H1 (cell line): ENCODE measurements at regions not wholly inside any gene's neighbourhood (a gene's known extent, or its start where the extent isn't known, plus 50 kb on each side); places are given as distances from the start of the nearest gene placed in this dataset.

ENCODE experiments used
- CTCF ChIA-PET: fragments of 300-600 bp; sonication (Branson Sonifier 250); formaldehyde crosslinking; loops from one replicate; lab custom pipeline; 2021; ENCODE audit not compliant: partially characterized antibody; lab: Charles Lee
- POLR2A ChIA-PET: fragments of 300-600 bp; sonication (Branson Sonifier 250); formaldehyde crosslinking; loops from one replicate; lab custom pipeline; 2021; ENCODE audit warnings: inconsistent platforms; ENCODE audit not compliant: partially characterized antibody; lab: Charles Lee
- DNase-seq, 2 experiments: peaks; one replicate each; pipeline versions ENCODE4 v3.0.0 to v3.0.0-alpha.2; 2010 to 2022; ENCODE audit warnings: low spot score in 2 of 2, low read depth in 1 of 2, mixed read lengths in 1 of 2
- FAIRE-seq: peaks from 2 replicates; lab custom pipeline; 2011; peaks lifted over from hg19 to GRCh38; lab: Jason Lieb, UNC
- H2AFZ ChIP-seq: 2 replicates; pipeline ENCODE4 v1.8.1; 2012; ENCODE audit warnings: low read length, inconsistent platforms
- H2AK5ac ChIP-seq: 2 replicates; pipeline ENCODE4 v1.6.1; 2013; ENCODE audit warnings: low read depth, low read length
- H2BK120ac ChIP-seq: replicated peaks from 2 replicates; pipeline ENCODE3; 2013; ENCODE audit warnings: low read depth, low read length, inconsistent platforms
- H2BK12ac ChIP-seq: 2 replicates; pipeline ENCODE4 v1.6.1; 2013; ENCODE audit warnings: low read depth, low read length
- H2BK15ac ChIP-seq: 2 replicates; pipeline ENCODE4 v1.6.1; 2013; ENCODE audit warnings: low read length
- H2BK20ac ChIP-seq: 2 replicates; pipeline ENCODE4 v1.6.1; 2013; ENCODE audit warnings: low read length
- H2BK5ac ChIP-seq: 2 replicates; pipeline ENCODE4 v1.6.1; 2013; ENCODE audit warnings: low read depth, low read length
- H3K14ac ChIP-seq: 2 replicates; pipeline ENCODE4 v1.6.1; 2013; ENCODE audit warnings: inconsistent platforms; ENCODE audit not compliant: insufficient read length
- H3K18ac ChIP-seq: 2 replicates; pipeline ENCODE4 v1.6.1; 2013; ENCODE audit warnings: low read length; ENCODE audit errors: extremely low read depth
- H3K23ac ChIP-seq: 2 replicates; pipeline ENCODE4 v1.6.1; 2013; ENCODE audit warnings: inconsistent platforms; ENCODE audit not compliant: insufficient read length
- H3K23me2 ChIP-seq: 2 replicates; pipeline ENCODE4 v1.6.1; 2013; ENCODE audit warnings: low read depth, low read length
- H3K27ac ChIP-seq: 2 replicates; pipeline ENCODE4 v1.6.1; 2011; ENCODE audit warnings: low read depth, low read length, inconsistent platforms
- H3K27me3 ChIP-seq, 4 experiments: replicated peaks in 1 of 4; 1 replicate in 1 of 4; 2 replicates in 3 of 4; pipeline versions ENCODE4 v1.6.1 to v1.8.1; 2011 to 2013; ENCODE audit warnings: low read length in 3 of 4, mild to moderate bottlenecking in 3 of 4, inconsistent platforms in 2 of 4, mixed read lengths in 2 of 4, moderate library complexity in 1 of 4; ENCODE audit not compliant: control insufficient read depth in 3 of 4, insufficient read depth in 3 of 4; ENCODE audit errors: extremely low read depth in 1 of 4
- H3K36me3 ChIP-seq, 4 experiments: 2 replicates each; pipeline versions ENCODE4 v1.6.1 to v1.8.1; 2011 to 2013; ENCODE audit warnings: mild to moderate bottlenecking in 4 of 4, low read length in 3 of 4, moderate library complexity in 2 of 4, control low read depth in 1 of 4, inconsistent platforms in 1 of 4; ENCODE audit not compliant: insufficient read depth in 4 of 4, control insufficient read depth in 2 of 4
- H3K4ac ChIP-seq: replicated peaks from 2 replicates; pipeline ENCODE3; 2013; ENCODE audit warnings: low read length, low read depth, mixed read lengths, inconsistent platforms; ENCODE audit not compliant: insufficient read length
- H3K4me1 ChIP-seq, 4 experiments: replicated peaks in 1 of 4; 1 replicate in 1 of 4; 2 replicates in 3 of 4; pipeline versions ENCODE4 v1.6.1 to v1.8.1; 2011 to 2013; ENCODE audit warnings: low read length in 3 of 4, inconsistent platforms in 2 of 4, mixed read lengths in 1 of 4; ENCODE audit not compliant: insufficient read depth in 4 of 4, control insufficient read depth in 3 of 4
- H3K4me2 ChIP-seq, 2 experiments: 2 replicates each; pipeline versions ENCODE4 v1.6.1 to v1.8.1; 2011 to 2013; ENCODE audit warnings: low read depth in 2 of 2, low read length in 2 of 2, control low read depth in 1 of 2, inconsistent platforms in 1 of 2, mild to moderate bottlenecking in 1 of 2; ENCODE audit not compliant: insufficient read depth in 1 of 2
- H3K4me3 ChIP-seq, 4 experiments: fragments of 200-600, 300-600 bp in 1 of 4; sonication (generic), shearing (Covaris generic), sonication (Bioruptor Twin) in 1 of 4; 2 replicates each; pipeline versions ENCODE4 v1.5.1 to v1.8.1; 2011 to 2016; ENCODE audit warnings: low read length in 4 of 4, low read depth in 3 of 4, control low read depth in 2 of 4, inconsistent platforms in 2 of 4, mild to moderate bottlenecking in 2 of 4, mixed read lengths in 1 of 4, moderate library complexity in 1 of 4; ENCODE audit not compliant: insufficient read depth in 2 of 4; ENCODE audit errors: extremely low read depth in 1 of 4
- H3K56ac ChIP-seq: replicated peaks from 2 replicates; pipeline ENCODE3; 2013; ENCODE audit warnings: low read depth, mild to moderate bottlenecking, mixed read lengths, low read length, inconsistent platforms; ENCODE audit not compliant: insufficient read length
- H3K79me1 ChIP-seq: 2 replicates; pipeline ENCODE4 v1.6.1; 2013; ENCODE audit warnings: low read depth, low read length, control low read depth
- H3K79me2 ChIP-seq, 2 experiments: 2 replicates each; pipeline versions ENCODE4 v1.6.1 to v1.8.1; 2012 to 2013; ENCODE audit warnings: low read length in 2 of 2, mild to moderate bottlenecking in 2 of 2, inconsistent platforms in 1 of 2; ENCODE audit not compliant: insufficient read depth in 2 of 2, control insufficient read depth in 1 of 2
- H3K9ac ChIP-seq, 4 experiments: replicated peaks in 1 of 4; 1 replicate in 1 of 4; 2 replicates in 3 of 4; pipeline versions ENCODE4 v1.6.1 to v1.8.1; 2011 to 2013; ENCODE audit warnings: low read depth in 3 of 4, low read length in 3 of 4, control low read depth in 2 of 4, mild to moderate bottlenecking in 2 of 4, moderate library complexity in 2 of 4, inconsistent platforms in 1 of 4; ENCODE audit errors: extremely low read depth in 1 of 4
- H3K9me3 ChIP-seq, 2 experiments: 2 replicates each; pipeline versions ENCODE4 v1.6.1 to v1.8.1; 2012 to 2013; ENCODE audit warnings: mild to moderate bottlenecking in 2 of 2, moderate library complexity in 2 of 2, control low read depth in 1 of 2, inconsistent platforms in 1 of 2, low read depth in 1 of 2, low read length in 1 of 2, mixed read lengths in 1 of 2; ENCODE audit not compliant: insufficient read depth in 2 of 2
- H4K20me1 ChIP-seq, 2 experiments: replicated peaks in 1 of 2; 2 replicates each; pipeline versions ENCODE3 to v1.8.1; 2011 to 2013; ENCODE audit warnings: inconsistent platforms in 2 of 2, low read length in 2 of 2, mild to moderate bottlenecking in 1 of 2; ENCODE audit not compliant: insufficient read depth in 2 of 2, control insufficient read depth in 1 of 2
- H4K5ac ChIP-seq: 2 replicates; pipeline ENCODE4 v1.6.1; 2013; ENCODE audit warnings: low read length, low read depth, mixed read lengths, inconsistent platforms; ENCODE audit not compliant: insufficient read length
- H4K8ac ChIP-seq: 2 replicates; pipeline ENCODE4 v1.8.0; 2013; ENCODE audit warnings: mild to moderate bottlenecking, moderate library complexity, low read length, inconsistent platforms; ENCODE audit not compliant: insufficient read depth; ENCODE audit errors: extremely low read depth
- H4K91ac ChIP-seq: replicated peaks from 2 replicates; pipeline ENCODE3; 2013; ENCODE audit warnings: low read length, mixed read lengths, inconsistent platforms; ENCODE audit not compliant: insufficient read length
- GABPA ChIP-seq: IDR thresholded peaks from 2 replicates; pipeline ENCODE4 v1.6.1; 2011; ENCODE audit warnings: mild to moderate bottlenecking, low read length, moderate library complexity, borderline replicate concordance; ENCODE audit not compliant: insufficient read depth
- RFX5 ChIP-seq: IDR thresholded peaks from 2 replicates; pipeline ENCODE4 v1.6.1; 2011; ENCODE audit warnings: low read depth, low read length, improper control_type of control experiment, borderline replicate concordance
- SIN3A ChIP-seq, 2 experiments: IDR thresholded peaks in 1 of 2; conservative IDR thresholded peaks in 1 of 2; 2 replicates each; pipeline ENCODE4 v1.6.1; 2011 to 2012; ENCODE audit warnings: low read length in 2 of 2, improper control_type of control experiment in 1 of 2, low read depth in 1 of 2, mild to moderate bottlenecking in 1 of 2
- SP2 ChIP-seq: IDR thresholded peaks from 2 replicates; pipeline ENCODE4 v1.6.1; 2012; ENCODE audit warnings: mild to moderate bottlenecking, low read length, inconsistent platforms
- WGBS, 2 experiments: shearing (Covaris generic) in 1 of 2; methylation state at CpG; one replicate each; pipeline versions ENCODE4 v1.1.6 to v1.1.7; 2013 to 2015; ENCODE audit warnings: low lambda C conversion rate in 2 of 2, mixed read lengths in 2 of 2, inconsistent platforms in 1 of 2, low coverage in 1 of 2, missing lambda C conversion rate in 1 of 2; ENCODE audit not compliant: insufficient replicate concordance in 2 of 2, insufficient coverage in 1 of 2, insufficient read length in 1 of 2; ENCODE audit errors: extremely low coverage in 1 of 2, missing lambda C conversion rate in 1 of 2; 5-methylcytosine and 5-hydroxymethylcytosine counted together
- TF ChIP-seq, protein P1 (sequence below): IDR thresholded peaks from 2 replicates; pipeline ENCODE4 v1.6.1; 2011; ENCODE audit warnings: low read length, improper control_type of control experiment

- H2BK12ac ChIP-seq, result no peak overlapping the region
- ChIA-PET CTCF (interaction anchor here (0.7 to 1.4 kb wide), 6 partner anchors 31 to 596 kb away, joined by 3 to 4 read pairs (median 4); no protein-coding TSS in a partner anchor), POLR2A (interaction anchor here (1.3 kb wide), 1 partner anchor 87 kb away, joined by 3 read pairs; no protein-coding TSS in a partner anchor)
- FAIRE-seq, result no peak
- H2BK15ac ChIP-seq, result no peak overlapping the region
- WGBS, 2 experiments, result 94% methylated on average over 12 of the region's 12 CpGs; no CpG with 5 or more reads in 1 of the 2 experiments
- H3K23ac ChIP-seq, result no peak overlapping the region
- no peaks in the 10 kb centered on the region for H3K79me1 ChIP-seq
- no peak overlapping the region for H2BK20ac ChIP-seq
- no peaks in the 10 kb centered on the region for H3K36me3 ChIP-seq
- H3K4me2 ChIP-seq, result no peak overlapping the region
- H3K9ac ChIP-seq, result no peak overlapping the region
- no peak overlapping the region for H2BK5ac ChIP-seq
- no peak overlapping the region for H4K5ac ChIP-seq
- no peak overlapping the region for H2AFZ ChIP-seq
- no peak overlapping the region for H3K14ac ChIP-seq
- no peak overlapping the region for H3K18ac ChIP-seq
- H3K4me3 ChIP-seq, result no peak overlapping the region
- H4K8ac ChIP-seq, result no peak overlapping the region
- H3K23me2 ChIP-seq, result no peaks in the 10 kb centered on the region
- DNase-seq, result no peak
- H2BK120ac ChIP-seq, result no peak overlapping the region
- no peak overlapping the region for H3K56ac ChIP-seq
- H3K4me1 ChIP-seq, result peaks cover 0 to 5% (median 0%) of the 10 kb centered on the region in 4 experiments; a peak in 2 of 7 replicates
- peaks cover 10 to 11% of the 10 kb centered on the region in 2 experiments for H3K9me3 ChIP-seq
- 0 out of 7 replicates have a peak, but pooled peaks cover 0 to 3% (median 0%) of the 10 kb centered on the region in 4 experiments for H3K27me3 ChIP-seq
- no peaks in the 10 kb centered on the region for H4K20me1 ChIP-seq
- H3K27ac ChIP-seq, result no peak overlapping the region
- no peak overlapping the region for H3K4ac ChIP-seq
- no peak overlapping the region for H4K91ac ChIP-seq
- no peak overlapping the region for H2AK5ac ChIP-seq
- H3K79me2 ChIP-seq, result no peaks in the 10 kb centered on the region
- TF ChIP-seq SIN3A (conservative IDR thresholded peaks at IDR 0.05 in 1 of 2, IDR thresholded peaks at IDR 0.05 in 1 of 2; ENCODE audit: low read depth in 1 of 2, low read length in 2 of 2), result no peak
- no peak for TF ChIP-seq SP2
- TF ChIP-seq GABPA, result no peak
- TF ChIP-seq RFX5, result no peak
- TF ChIP-seq, protein P1, sequence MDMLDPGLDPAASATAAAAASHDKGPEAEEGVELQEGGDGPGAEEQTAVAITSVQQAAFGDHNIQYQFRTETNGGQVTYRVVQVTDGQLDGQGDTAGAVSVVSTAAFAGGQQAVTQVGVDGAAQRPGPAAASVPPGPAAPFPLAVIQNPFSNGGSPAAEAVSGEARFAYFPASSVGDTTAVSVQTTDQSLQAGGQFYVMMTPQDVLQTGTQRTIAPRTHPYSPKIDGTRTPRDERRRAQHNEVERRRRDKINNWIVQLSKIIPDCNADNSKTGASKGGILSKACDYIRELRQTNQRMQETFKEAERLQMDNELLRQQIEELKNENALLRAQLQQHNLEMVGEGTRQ, result no peak
Observed at GRCh38 chr11:71338801-71339395, 86.5 kb upstream of the SHANK2 start.
